ENCODE measurements at regions not wholly inside any gene's neighbourhood (a gene's known extent, or its start where the extent isn't known, plus 50 kb on each side); places are given as distances from the start of the nearest gene placed in this dataset.
A peak's percentile ranks its signal among the peaks of the same experiment; 100 is the strongest.

DNA sequence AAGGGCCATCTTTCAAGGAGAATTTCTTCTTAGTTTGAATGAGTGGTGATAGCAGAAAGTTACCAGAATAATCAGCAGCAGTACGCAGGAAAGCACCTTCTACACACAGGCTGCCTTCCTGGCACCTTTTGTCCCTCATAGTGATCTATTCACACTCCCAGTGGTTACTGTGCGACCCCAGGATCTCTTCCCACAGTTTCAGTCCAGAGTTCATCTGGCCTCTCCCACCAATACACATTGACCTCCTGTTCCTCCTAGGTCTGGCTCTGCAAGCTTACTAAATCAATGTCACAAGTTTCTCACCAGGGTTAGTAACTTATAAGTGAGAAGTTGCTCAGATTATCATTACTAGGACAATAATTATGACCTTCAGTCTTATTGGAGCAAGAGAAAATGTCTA lies 99.1 kb upstream of the PIK3R1 start:
- Histone ChIP-seq H3K27ac (no peak overlapping the region), H3K9me3 (no peaks in the 10 kb centered on the region), H3K4me1 (no peaks in the 10 kb centered on the region), H3K4me3 (no peak overlapping the region), H3K36me3 (no peaks in the 10 kb centered on the region), H3K27me3 (no peaks in the 10 kb centered on the region)
- TF ChIP-seq, protein P1, sequence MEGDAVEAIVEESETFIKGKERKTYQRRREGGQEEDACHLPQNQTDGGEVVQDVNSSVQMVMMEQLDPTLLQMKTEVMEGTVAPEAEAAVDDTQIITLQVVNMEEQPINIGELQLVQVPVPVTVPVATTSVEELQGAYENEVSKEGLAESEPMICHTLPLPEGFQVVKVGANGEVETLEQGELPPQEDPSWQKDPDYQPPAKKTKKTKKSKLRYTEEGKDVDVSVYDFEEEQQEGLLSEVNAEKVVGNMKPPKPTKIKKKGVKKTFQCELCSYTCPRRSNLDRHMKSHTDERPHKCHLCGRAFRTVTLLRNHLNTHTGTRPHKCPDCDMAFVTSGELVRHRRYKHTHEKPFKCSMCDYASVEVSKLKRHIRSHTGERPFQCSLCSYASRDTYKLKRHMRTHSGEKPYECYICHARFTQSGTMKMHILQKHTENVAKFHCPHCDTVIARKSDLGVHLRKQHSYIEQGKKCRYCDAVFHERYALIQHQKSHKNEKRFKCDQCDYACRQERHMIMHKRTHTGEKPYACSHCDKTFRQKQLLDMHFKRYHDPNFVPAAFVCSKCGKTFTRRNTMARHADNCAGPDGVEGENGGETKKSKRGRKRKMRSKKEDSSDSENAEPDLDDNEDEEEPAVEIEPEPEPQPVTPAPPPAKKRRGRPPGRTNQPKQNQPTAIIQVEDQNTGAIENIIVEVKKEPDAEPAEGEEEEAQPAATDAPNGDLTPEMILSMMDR (IDR thresholded peaks at IDR 0.05), result no peak
- TF ChIP-seq POLR2A (IDR thresholded peaks at IDR 0.05), result no peak
- no peak for DNase-seq
- intact Hi-C loops (cut with DNase I; ENCODE audit: low total_unique reads), result no loop called here

GRCh38 chr5:68115584-68115983 lies 100.0 kb upstream of the PIK3R1 start:
- no peaks in the 10 kb centered on the region for H3K9me3 ChIP-seq
- no peak for DNase-seq
- H3K27me3 ChIP-seq, result no peaks in the 10 kb centered on the region
- H3K36me3 ChIP-seq, result no peaks in the 10 kb centered on the region
- TF ChIP-seq POLR2A (IDR thresholded peaks at IDR 0.05), result no peak
- TF ChIP-seq, protein P1 (IDR thresholded peaks at IDR 0.05), result no peak
- intact Hi-C loops (cut with DNase I; ENCODE audit: low total_unique reads), result no loop called here
- no peaks in the 10 kb centered on the region for H3K4me1 ChIP-seq
- no peak overlapping the region for H3K27ac ChIP-seq
- no peak overlapping the region for H3K4me3 ChIP-seq

- Histone ChIP-seq H3K4me1 (no peaks in the 10 kb centered on the region), H3K36me3 (no peaks in the 10 kb centered on the region), H3K4me3 (no peak overlapping the region), H3K9me3 (no peaks in the 10 kb centered on the region), H3K27ac (peak overlapping the region in 1 of 2 donors; percentile 49), H3K27me3 (no peaks in the 10 kb centered on the region)
- no peak for DNase-seq
- no peak for TF ChIP-seq POLR2A (IDR thresholded peaks at IDR 0.05)
- TF ChIP-seq, protein P1 (IDR thresholded peaks at IDR 0.05), result no peak
- intact Hi-C loops (cut with DNase I; ENCODE audit: low total_unique reads), result no loop called here
Observed at GRCh38 chr5:68114378-68115040, 101.0 kb upstream of the PIK3R1 start.

- Histone ChIP-seq H3K4me3 (no peak overlapping the region), H3K27me3 (no peaks in the 10 kb centered on the region), H3K27ac (no peak overlapping the region), H3K36me3 (no peaks in the 10 kb centered on the region), H3K4me1 (no peaks in the 10 kb centered on the region), H3K9me3 (no peaks in the 10 kb centered on the region)
- no peak for DNase-seq
- intact Hi-C loops (cut with DNase I; ENCODE audit: low total_unique reads), result no loop called here
- no peak for TF ChIP-seq POLR2A (IDR thresholded peaks at IDR 0.05)
- TF ChIP-seq, protein P1 (IDR thresholded peaks at IDR 0.05), result no peak
Observed at GRCh38 chr5:68112658-68113057, 102.9 kb upstream of the PIK3R1 start.

GRCh38 chr5:68110894-68111293 lies 104.7 kb upstream of the PIK3R1 start:
- H3K27ac ChIP-seq, result no peak overlapping the region
- no peaks in the 10 kb centered on the region for H3K27me3 ChIP-seq
- intact Hi-C loops (cut with DNase I; ENCODE audit: low total_unique reads), result no loop called here
- no peak overlapping the region for H3K4me3 ChIP-seq
- no peaks in the 10 kb centered on the region for H3K36me3 ChIP-seq
- TF ChIP-seq POLR2A (IDR thresholded peaks at IDR 0.05), result no peak
- TF ChIP-seq, protein P1 (IDR thresholded peaks at IDR 0.05), result no peak
- no peak for DNase-seq
- H3K4me1 ChIP-seq, result no peaks in the 10 kb centered on the region
- H3K9me3 ChIP-seq, result no peaks in the 10 kb centered on the region

Measured in uterus (tissue), 3 donors.